ENCODE measurements at regions not wholly inside any gene's neighbourhood (a gene's known extent, or its start where the extent isn't known, plus 50 kb on each side); places are given as distances from the start of the nearest gene placed in this dataset.
A peak's percentile ranks its signal among the peaks of the same experiment; 100 is the strongest.

DNA sequence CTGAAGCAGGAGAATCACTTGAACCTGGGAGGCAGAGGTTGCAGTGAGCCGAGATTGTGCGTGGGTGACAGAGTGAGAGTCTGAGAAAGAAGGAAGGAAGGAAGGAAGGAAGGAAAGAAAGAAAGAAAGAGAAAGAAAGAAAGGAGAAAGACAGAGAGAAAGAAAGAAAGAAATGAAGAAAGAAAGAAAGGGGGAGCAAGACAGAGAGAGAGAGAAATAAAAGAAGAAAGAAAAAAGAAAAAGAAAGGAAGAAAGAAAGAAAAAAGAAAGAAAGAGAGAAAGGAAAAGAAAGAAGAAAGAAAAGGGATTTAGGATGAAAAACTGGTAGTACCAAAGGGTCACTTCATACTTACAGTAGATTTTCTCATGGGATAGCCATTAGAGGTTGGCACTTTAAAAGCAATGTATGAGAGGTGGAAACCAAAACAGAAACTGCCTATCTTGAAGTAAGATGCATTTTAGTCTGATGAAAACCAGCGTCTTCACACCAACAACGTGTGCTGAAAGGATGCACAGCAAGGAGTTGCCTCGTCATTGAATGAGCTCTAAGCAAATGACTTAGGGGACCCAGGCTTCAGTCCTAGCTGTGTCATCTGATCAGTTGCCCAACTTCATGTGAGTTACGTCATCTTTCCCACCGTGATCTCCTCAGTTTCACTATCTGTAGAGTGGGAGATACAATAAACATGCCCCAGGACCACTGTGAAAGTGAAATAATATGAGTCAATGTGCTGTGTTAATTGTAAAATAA, 133.9 kb upstream of the NEDD9 start:
- intact Hi-C loops (cut with micrococcal nuclease), result loop anchor here (5.0 kb wide), 5 partner anchors 44 to 224 kb away; partner anchors contain the start of gene NEDD9
- Mint-ChIP-seq H3K36me3 (ENCODE audit: low read depth) (peaks cover 67% of the 10 kb centered on the region), H3K4me1 (ENCODE audit: low read depth) (peaks cover 94% of the 10 kb centered on the region), H3K27ac (peak overlapping the region; percentile 86), H3K9me3 (peaks cover 7% of the 10 kb centered on the region), H3K4me3 (peak overlapping the region; percentile 39), H3K27me3 (no peaks in the 10 kb centered on the region)
- TF ChIP-seq, protein P1, sequence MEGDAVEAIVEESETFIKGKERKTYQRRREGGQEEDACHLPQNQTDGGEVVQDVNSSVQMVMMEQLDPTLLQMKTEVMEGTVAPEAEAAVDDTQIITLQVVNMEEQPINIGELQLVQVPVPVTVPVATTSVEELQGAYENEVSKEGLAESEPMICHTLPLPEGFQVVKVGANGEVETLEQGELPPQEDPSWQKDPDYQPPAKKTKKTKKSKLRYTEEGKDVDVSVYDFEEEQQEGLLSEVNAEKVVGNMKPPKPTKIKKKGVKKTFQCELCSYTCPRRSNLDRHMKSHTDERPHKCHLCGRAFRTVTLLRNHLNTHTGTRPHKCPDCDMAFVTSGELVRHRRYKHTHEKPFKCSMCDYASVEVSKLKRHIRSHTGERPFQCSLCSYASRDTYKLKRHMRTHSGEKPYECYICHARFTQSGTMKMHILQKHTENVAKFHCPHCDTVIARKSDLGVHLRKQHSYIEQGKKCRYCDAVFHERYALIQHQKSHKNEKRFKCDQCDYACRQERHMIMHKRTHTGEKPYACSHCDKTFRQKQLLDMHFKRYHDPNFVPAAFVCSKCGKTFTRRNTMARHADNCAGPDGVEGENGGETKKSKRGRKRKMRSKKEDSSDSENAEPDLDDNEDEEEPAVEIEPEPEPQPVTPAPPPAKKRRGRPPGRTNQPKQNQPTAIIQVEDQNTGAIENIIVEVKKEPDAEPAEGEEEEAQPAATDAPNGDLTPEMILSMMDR (IDR thresholded peaks at IDR 0.05), result peak; percentile 30
- peak; percentile 74 for ATAC-seq
- peak; percentile 77 for DNase-seq
- ChIA-PET POLR2A (interaction anchor here (1.0 to 2.8 kb wide), 8 partner anchors 12 to 93 kb away, joined by 3 to 13 read pairs (median 6); no protein-coding TSS in a partner anchor), CTCF (interaction anchor here (1.0 to 2.7 kb wide), 8 partner anchors 12 to 222 kb away, joined by 3 to 13 read pairs (median 4); no protein-coding TSS in a partner anchor)

GRCh38 chr6:11364971-11365397, 132.5 kb upstream of the NEDD9 start:
- Mint-ChIP-seq H3K4me3 (no peak overlapping the region), H3K27ac (peak overlapping the region; percentile 86), H3K4me1 (ENCODE audit: low read depth) (peaks cover 95% of the 10 kb centered on the region), H3K9me3 (peaks cover 17% of the 10 kb centered on the region), H3K27me3 (no peaks in the 10 kb centered on the region), H3K36me3 (ENCODE audit: low read depth) (peaks cover 71% of the 10 kb centered on the region)
- ATAC-seq, result no peak
- no peak for DNase-seq
- intact Hi-C loops (cut with micrococcal nuclease), result loop anchor here (5.0 kb wide), 5 partner anchors 43 to 223 kb away; partner anchors contain the start of gene NEDD9
- ChIA-PET POLR2A (interaction anchor here (1.0 to 1.7 kb wide), 5 partner anchors 11 to 94 kb away, joined by 4 to 16 read pairs (median 4); no protein-coding TSS in a partner anchor), CTCF (interaction anchor here (1.1 to 1.3 kb wide), 2 partner anchors 48 to 191 kb away, joined by 3 to 5 read pairs; no protein-coding TSS in a partner anchor)
- TF ChIP-seq, protein P1 (IDR thresholded peaks at IDR 0.05), result no peak

DNA sequence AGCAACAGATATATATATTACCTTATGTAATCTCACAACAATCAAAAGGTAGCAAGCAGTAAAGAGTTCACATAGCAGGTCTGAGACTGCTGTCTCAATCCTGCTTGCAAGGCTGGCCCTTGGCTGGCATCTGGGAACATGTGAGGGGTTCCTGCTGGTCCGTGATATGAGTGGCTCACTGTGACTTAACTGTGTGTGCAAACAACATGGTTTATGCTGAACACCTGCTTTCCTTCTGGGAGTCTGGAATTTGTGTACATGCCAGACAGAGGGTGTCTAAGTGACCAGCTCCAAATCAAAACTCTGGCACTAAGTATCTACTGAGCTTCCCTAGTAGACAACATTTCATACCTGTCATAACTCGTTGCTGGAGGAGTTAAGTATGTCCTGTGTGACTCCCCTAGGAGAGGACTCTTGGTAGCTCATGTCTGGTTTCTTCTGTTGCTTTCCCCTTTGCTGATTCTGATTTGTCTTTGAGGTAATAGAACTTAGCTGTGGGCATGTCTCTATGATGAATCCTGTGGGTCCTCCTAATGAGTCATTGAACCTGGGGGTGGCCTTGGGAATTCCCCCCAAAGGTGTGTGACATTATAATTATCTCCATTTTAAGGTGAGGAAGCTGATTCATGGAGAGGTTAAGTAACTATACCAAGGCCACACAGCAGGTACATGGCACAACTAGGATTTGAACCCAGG, 131.6 kb upstream of the NEDD9 start:
- peaks cover 76% of the 10 kb centered on the region for H3K36me3 Mint-ChIP-seq (ENCODE audit: low read depth)
- POLR2A ChIA-PET, result interaction anchor here (0.8 to 1.8 kb wide), 7 partner anchors 10 to 132 kb away, joined by 3 to 16 read pairs (median 4); no protein-coding TSS in a partner anchor
- H3K9me3 Mint-ChIP-seq, result peaks cover 21% of the 10 kb centered on the region
- H3K4me3 Mint-ChIP-seq, result peak overlapping the region; percentile 35
- peak; percentile 61 for ATAC-seq
- H3K4me1 Mint-ChIP-seq (ENCODE audit: low read depth), result peaks cover 95% of the 10 kb centered on the region
- intact Hi-C loops (cut with micrococcal nuclease), result no loop called here
- H3K27ac Mint-ChIP-seq, result peak overlapping the region; percentile 87
- H3K27me3 Mint-ChIP-seq, result no peaks in the 10 kb centered on the region
- peak; percentile 86 for DNase-seq
- CTCF ChIA-PET, result interaction anchor here (0.5 to 1.1 kb wide), 3 partner anchors 10 to 190 kb away, joined by 3 read pairs; no protein-coding TSS in a partner anchor
- TF ChIP-seq, protein P1 (IDR thresholded peaks at IDR 0.05), result no peak

DNA sequence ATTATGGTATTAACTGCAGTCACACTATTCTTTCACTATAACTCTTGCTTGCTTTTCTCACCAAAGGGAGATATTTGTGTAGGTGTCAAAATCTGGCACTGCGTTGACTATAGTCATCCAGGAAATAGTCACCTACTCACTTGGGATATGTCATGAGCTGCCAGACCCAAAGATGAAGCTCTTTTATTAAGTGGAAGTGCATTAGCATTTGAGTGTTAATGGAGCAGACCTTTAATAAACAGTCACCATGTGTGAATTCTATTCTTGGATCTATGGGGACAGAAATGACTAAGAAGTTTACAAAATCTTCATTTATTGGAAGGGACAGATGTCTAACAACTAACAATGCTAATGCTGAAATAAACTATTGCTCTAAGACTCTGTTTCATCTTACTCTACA, 130.1 kb upstream of the NEDD9 start:
- intact Hi-C loops (cut with micrococcal nuclease), result no loop called here
- peaks cover 91% of the 10 kb centered on the region for H3K4me1 Mint-ChIP-seq (ENCODE audit: low read depth)
- ChIA-PET POLR2A (interaction anchor here (1.1 to 1.8 kb wide), 6 partner anchors 11 to 96 kb away, joined by 3 to 4 read pairs (median 3); no protein-coding TSS in a partner anchor), CTCF (interaction anchor here (1.1 to 1.2 kb wide), 2 partner anchors 18 to 213 kb away, joined by 3 read pairs; no protein-coding TSS in a partner anchor)
- peak; percentile 13 for ATAC-seq
- no peaks in the 10 kb centered on the region for H3K27me3 Mint-ChIP-seq
- TF ChIP-seq, protein P1 (IDR thresholded peaks at IDR 0.05), result no peak
- no peak overlapping the region for H3K4me3 Mint-ChIP-seq
- peaks cover 21% of the 10 kb centered on the region for H3K9me3 Mint-ChIP-seq
- peaks cover 79% of the 10 kb centered on the region for H3K36me3 Mint-ChIP-seq (ENCODE audit: low read depth)
- H3K27ac Mint-ChIP-seq, result peak overlapping the region; percentile 72
- no peak for DNase-seq

Measured in activated CD8-positive, alpha-beta T cell treated with anti-CD3 and anti-CD28 coated beads for 36 hours (primary cell).